Activated T-cell treated with anti-CD3 and anti-CD28 coated beads, Interleukin-2, amount 50 U/mL, for 48 hours (primary cell): ENCODE measurements at regions not wholly inside any gene's neighbourhood (a gene's known extent, or its start where the extent isn't known, plus 50 kb on each side); places are given as distances from the start of the nearest gene placed in this dataset.
"Not testable (repeated sequence)": the region's sequence is repeated elsewhere in the genome, so short reads cannot be mapped to it uniquely, and the experiment has no call there.

Experiments used
- DNase-seq, 2 experiments: peaks; one replicate each; pipeline ENCODE4 v3.0.0-alpha.2; 2020

DNA sequence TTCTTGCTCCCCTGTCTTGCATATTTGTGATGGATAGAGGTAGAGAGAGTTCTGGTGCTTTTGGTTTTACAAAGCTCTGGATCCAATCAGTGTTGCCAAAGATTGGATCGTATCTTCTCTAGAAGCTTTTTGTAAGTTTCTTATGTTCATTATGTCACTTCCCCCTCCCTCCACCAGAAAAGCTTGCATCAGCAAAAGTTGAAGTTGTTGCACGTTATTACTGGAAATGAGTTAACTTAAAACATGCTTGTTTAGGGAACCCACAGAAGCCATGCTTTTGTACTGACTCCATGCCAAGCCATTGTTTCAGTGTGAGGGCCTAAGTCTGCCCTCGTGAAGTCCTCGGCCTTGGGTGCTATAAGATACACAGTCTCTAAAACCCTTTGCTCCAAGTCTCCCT lies 186.5 kb downstream of the ERCC6L2 start:
- DNase-seq = no peak

DNA sequence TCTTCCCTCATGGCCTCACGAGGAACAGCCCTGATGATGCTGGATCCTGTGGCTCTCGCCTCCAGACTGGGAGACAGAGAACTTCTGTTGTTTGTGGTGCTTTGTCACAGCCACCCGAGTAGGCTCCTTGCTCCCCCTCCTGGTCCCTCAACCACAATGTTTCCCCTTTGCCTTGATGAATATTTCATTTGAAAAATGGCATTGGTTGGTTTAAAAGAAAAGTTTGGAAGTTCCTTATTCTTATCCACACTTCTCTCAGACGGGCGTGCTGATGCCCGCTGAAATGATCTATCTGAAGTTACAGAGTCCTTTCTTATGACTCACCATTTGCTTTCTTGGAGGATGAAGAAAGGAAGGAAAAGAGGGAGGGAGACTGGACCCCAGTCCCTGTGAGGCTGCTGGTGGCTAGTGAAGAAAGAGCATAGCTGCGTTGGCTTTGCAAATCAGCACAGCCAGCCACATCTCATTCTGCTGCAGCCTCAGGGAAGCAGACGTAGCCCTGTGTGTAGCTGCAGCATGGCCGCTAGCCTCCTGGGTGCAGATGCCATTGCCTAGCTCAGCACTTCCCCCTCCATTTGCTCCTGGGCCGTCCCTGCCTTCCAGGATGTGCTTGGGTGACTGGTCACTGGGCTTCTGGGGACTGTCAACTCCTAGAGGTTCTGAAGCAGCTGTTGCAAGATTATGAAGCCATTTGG lies 185.9 kb downstream of the ERCC6L2 start:
- peak; percentile 43 to 52 for DNase-seq

DNA sequence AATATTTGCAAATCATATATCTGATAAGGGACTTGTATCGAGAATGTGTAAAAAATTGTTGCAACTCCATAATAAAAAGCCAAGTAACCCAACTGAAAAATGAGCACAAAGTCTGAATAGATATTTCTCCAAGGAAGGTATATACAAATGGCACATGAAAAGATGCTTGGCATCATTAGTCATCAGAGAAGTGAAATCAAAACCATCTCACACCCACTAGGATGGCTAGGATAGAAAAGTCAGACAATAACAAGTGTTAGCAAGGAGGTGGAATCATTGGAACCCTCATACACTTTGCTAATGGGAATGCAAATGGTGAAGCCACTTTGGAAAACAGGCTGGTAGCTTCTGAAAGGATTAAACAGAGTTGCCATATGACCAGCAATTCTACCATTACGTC lies 182.7 kb downstream of the ERCC6L2 start:
- no peak for DNase-seq

DNA sequence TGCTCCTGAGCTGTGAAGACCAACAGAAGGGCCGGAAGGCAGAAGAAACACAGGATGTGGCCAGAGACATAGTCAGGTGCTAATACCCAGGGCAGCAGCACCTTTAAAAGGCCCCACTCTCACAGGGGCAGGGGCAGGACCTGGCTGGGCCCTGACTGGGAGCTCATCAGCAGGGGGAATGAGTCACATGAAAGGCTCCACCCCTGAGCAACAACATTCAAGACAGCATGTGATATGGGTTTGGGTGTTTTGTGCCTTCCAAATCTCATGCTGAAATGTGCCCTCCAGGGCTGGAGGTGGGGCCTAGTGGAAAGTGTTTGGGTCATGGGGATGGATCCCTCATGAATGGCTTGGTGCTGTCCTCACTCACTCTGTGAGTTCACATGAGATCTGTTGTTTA lies 181.7 kb downstream of the ERCC6L2 start:
- DNase-seq = no peak

GRCh38 chr9:96056226-96056625 lies 180.7 kb downstream of the ERCC6L2 start:
- no peak for DNase-seq

DNA sequence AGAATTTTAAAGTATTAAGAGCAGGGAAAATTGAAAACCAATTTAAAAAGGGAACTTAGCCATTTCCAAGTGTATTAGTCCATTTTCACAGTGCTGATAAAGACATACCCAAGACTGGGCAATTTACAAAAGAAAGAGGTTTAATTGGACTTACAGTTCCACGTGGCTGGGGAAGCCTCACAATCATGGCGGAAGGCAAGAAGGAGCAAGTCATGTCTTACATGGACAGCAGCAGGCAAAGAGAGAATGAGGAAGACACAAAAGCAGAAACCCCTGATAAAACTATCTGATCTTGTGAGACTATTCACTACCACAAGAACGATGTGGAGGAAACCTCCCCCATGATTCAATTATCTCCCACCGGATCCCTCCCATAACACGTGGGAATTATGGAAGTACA lies 178.8 kb downstream of the ERCC6L2 start:
- DNase-seq = not testable (repeated sequence)

DNA sequence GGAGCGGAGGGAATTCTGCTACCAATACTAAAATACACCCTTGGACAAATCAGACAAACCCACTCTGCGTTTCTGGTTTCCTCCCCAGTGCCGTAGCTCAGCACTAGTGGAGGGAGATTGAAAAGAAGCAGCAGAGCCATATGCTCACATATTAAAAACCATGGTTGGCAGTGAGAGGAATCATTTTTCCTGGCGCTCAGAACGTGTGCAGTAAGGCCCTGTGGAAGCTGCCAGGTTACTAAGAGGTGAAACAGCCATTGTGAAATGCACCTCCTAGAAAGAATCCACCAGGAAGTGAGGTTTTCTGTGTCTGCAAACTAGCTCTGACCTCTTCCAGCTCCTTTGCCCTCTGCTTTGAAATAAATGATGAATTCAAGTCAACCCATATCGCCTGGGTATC lies 177.2 kb downstream of the ERCC6L2 start:
- no peak for DNase-seq

DNA sequence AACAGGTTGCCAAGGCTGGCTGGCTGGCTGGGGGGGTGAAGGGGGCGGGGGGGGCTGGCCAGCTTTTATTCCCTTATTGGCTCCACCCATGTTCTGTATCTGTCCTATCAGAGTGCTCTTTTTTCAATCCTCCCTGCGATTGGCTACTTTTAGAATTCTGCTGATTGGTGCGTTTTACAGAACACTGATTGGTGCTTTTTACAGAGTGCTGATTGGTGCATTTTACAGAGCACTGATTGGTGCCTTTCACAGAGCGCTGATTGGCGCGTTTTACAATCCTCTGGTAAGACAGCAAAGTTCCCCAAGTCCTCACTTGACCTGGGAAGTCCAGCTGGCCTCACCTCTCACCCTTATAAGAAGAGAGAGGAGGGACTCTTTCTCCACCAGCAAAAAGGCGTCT lies 175.9 kb downstream of the ERCC6L2 start:
- no peak for DNase-seq

DNA sequence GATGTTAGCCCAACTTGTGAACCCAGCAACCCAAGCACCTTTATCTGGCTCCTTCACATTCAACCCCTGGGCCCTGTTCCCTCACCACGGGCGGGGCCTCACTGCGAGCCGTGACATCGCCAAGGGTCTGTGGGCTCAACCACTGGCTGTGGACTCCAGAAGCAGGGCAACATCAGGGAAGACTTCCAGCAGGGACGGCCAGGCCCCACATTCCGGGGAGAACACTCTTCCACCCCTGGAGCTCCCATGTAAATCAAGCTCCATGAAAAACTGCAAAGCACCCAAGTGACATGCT lies 175.3 kb downstream of the ERCC6L2 start:
- no peak for DNase-seq

GRCh38 chr9:96050048-96050860 lies 174.8 kb downstream of the ERCC6L2 start:
- no peak for DNase-seq

- DNase-seq = no peak
These were observed 173.7 kb downstream of the ERCC6L2 start for GRCh38 chr9:96048956-96049831.

- peak; percentile 55 to 60 for DNase-seq
These were observed 172.8 kb downstream of the ERCC6L2 start for GRCh38 chr9:96048104-96048955.

- DNase-seq = peak; percentile 51 to 56
These were observed 172.2 kb downstream of the ERCC6L2 start for GRCh38 chr9:96047741-96048103.

- no peak for DNase-seq
These were observed 171.7 kb downstream of the ERCC6L2 start for GRCh38 chr9:96047116-96047639.

DNA sequence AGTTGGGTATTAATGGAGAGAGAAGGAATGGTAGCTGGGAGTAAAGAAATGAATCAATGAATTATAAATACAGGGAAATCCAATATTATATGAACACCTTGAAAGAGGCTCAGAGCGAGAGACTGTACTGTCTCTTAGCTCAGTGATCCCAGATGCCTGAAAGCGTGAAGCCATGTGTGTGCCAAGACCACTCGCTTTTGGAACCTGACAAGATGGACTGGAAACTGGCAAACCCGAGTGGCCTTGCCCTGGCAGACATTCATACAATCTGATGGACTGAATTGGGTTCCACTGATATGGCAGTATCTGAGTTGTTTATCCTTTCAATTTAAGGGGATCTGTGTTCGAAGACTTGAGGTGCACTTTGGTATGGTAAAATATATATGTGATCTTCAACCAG lies 170.3 kb downstream of the ERCC6L2 start:
- DNase-seq = no peak

GRCh38 chr9:96044401-96044800 lies 168.9 kb downstream of the ERCC6L2 start:
- DNase-seq = no peak

GRCh38 chr9:96040591-96041461 lies 165.3 kb downstream of the ERCC6L2 start:
- no peak for DNase-seq

GRCh38 chr9:96038914-96039313 lies 163.4 kb downstream of the ERCC6L2 start:
- no peak for DNase-seq

DNA sequence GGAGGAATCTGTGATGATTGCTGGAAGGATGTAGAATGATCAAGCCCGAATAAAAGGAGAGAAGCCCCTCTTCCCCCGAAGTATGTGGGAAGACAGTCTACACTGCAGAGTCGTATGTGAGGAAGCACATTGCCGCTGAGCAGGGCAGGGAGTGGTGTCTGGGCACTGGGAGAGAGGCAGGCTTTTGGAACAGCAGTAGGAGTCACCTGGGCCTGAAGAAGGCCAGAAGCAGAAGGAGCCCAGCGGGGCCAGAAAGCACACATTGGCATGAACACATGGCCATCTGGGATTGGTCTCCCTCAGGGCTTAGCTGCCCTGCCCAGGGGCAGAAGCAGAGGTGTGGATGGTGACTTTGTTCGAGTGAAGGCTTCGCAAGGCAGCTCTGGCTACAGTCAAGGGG lies 162.8 kb downstream of the ERCC6L2 start:
- no peak for DNase-seq

- no peak for DNase-seq
These were observed 159.1 kb downstream of the ERCC6L2 start for GRCh38 chr9:96034553-96035122.

DNA sequence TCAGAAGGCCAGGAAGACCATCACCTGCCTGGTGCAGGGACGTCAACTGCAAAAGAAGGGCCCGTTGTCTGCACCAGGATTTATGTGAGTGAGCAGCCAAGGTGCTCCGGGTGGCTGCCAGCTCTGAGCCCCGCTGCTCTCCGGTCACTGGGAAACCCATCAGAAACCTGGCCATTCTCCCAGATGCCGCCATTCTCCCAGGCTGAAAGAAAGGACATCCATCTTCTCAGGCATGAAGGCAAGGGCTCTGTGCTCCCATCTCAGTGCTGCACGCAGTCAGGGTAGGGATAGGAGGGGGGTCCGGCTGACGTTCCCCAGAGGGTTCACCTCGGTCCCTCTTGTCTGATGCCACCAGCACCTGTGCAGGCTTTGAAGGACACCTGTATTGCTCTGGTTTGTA lies 158.4 kb downstream of the ERCC6L2 start:
- no peak for DNase-seq
